ENCODE measurements at regions not wholly inside any gene's neighbourhood (a gene's known extent, or its start where the extent isn't known, plus 50 kb on each side); places are given as distances from the start of the nearest gene placed in this dataset.

DNA sequence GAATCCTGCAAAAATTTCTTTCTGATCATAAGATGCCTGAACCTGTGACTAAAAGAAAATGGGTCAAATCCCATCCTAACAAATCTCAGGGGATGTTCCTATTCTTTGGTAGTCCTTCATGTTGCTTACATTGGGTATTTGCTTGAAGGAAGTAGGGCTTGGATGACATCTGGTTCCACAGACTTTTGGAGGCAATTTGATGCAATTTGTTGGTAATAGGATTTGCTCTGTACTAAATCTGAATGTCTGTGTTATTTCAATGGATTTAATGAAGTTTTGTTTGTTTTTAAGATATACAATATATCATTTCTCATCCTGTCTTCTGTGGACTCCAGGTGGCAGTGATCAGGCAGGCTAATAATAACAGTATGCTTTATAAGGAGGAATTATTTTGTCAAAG is 457.9 kb downstream of the ZSWIM6 start:
- H3K4me1 ChIP-seq, result no peaks in the 10 kb centered on the region
- H3K27ac ChIP-seq, result no peak overlapping the region
- no peaks in the 10 kb centered on the region for H3K27me3 ChIP-seq
- intact Hi-C loops (cut with DNase I; ENCODE audit: low total_unique reads), result no loop called here
- TF ChIP-seq, protein P1, sequence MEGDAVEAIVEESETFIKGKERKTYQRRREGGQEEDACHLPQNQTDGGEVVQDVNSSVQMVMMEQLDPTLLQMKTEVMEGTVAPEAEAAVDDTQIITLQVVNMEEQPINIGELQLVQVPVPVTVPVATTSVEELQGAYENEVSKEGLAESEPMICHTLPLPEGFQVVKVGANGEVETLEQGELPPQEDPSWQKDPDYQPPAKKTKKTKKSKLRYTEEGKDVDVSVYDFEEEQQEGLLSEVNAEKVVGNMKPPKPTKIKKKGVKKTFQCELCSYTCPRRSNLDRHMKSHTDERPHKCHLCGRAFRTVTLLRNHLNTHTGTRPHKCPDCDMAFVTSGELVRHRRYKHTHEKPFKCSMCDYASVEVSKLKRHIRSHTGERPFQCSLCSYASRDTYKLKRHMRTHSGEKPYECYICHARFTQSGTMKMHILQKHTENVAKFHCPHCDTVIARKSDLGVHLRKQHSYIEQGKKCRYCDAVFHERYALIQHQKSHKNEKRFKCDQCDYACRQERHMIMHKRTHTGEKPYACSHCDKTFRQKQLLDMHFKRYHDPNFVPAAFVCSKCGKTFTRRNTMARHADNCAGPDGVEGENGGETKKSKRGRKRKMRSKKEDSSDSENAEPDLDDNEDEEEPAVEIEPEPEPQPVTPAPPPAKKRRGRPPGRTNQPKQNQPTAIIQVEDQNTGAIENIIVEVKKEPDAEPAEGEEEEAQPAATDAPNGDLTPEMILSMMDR (IDR thresholded peaks at IDR 0.05), result no peak
- no peaks in the 10 kb centered on the region for H3K9me3 ChIP-seq
- DNase-seq, result no peak
- H3K36me3 ChIP-seq, result no peaks in the 10 kb centered on the region
- no peak overlapping the region for H3K4me3 ChIP-seq

DNA sequence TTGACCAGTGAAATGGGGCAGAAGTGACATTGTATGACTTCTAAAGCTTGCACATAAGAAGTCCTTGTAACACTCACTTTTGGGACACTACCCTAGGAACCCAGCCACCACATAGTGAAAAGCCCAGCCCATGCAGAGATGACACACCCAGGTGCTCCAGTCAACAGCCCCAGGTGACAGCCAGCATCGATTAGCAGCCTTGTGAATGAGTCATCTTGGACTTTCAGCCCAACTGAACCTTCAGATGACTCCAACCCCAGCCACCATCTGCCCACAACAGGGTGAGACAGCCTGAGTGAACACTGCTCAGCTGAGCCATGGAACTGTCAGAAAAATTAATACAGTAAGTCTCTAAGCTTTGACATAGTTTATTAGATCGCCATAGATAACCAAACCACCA is 458.6 kb downstream of the ZSWIM6 start:
- TF ChIP-seq, protein P1 (IDR thresholded peaks at IDR 0.05), result no peak
- Histone ChIP-seq H3K4me1 (no peaks in the 10 kb centered on the region), H3K27ac (no peak overlapping the region), H3K9me3 (no peaks in the 10 kb centered on the region), H3K36me3 (no peaks in the 10 kb centered on the region), H3K27me3 (no peaks in the 10 kb centered on the region), H3K4me3 (no peak overlapping the region)
- intact Hi-C loops (cut with DNase I; ENCODE audit: low total_unique reads), result no loop called here
- DNase-seq, result no peak

DNA sequence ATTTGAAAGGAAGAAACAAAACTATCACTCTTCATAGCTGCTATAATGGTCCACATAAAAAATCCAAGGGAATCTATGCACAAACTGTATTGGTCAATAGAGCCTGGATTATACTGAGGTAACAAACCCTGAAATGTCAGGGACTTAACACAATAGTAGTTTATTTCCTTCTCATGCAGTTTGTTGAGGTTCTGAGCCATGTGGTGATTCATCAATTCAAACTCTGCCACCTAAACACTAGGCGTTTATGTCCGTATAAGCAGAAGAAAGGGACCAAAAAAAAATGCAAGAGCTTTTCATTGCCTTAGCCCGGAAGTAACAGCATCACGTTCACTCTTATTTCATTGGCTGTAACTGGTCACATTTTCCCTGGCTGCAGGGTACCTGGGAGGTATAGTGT is 464.7 kb downstream of the ZSWIM6 start:
- no peak overlapping the region for H3K27ac ChIP-seq
- TF ChIP-seq, protein P1 (IDR thresholded peaks at IDR 0.05), result no peak
- H3K4me3 ChIP-seq, result no peak overlapping the region
- no peaks in the 10 kb centered on the region for H3K27me3 ChIP-seq
- no peaks in the 10 kb centered on the region for H3K4me1 ChIP-seq
- DNase-seq, result no peak
- intact Hi-C loops (cut with DNase I; ENCODE audit: low total_unique reads), result no loop called here
- H3K9me3 ChIP-seq, result no peaks in the 10 kb centered on the region
- H3K36me3 ChIP-seq, result no peaks in the 10 kb centered on the region

DNA sequence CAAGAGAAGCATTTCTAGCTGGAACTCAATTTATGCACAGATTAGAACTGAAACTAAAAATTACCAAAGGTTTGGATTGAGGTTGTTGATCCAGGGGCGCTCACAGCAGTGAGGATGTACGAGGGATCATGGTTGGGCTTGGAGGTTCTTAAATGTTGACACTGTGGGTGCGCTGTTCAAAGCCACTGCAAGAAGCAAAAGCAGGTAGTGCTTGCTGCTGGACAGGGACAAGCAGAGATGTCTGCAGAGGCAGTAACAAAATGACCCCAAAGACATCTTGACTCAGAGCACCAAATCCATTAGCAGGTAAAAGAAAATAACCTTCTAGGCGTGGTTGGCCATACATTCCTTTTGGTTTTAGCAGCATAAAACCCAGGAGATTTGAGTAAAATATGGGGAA is 468.4 kb downstream of the ZSWIM6 start:
- intact Hi-C loops (cut with DNase I; ENCODE audit: low total_unique reads), result no loop called here

GRCh38 chr5:61801174-61801573 is 469.1 kb downstream of the ZSWIM6 start:
- Histone ChIP-seq H3K27ac (no peak overlapping the region), H3K4me3 (no peak overlapping the region), H3K9me3 (no peaks in the 10 kb centered on the region), H3K36me3 (no peaks in the 10 kb centered on the region), H3K27me3 (no peaks in the 10 kb centered on the region), H3K4me1 (peaks cover 0 to 5% (median 2%) of the 10 kb centered on the region in 4 donors)
- no peak for DNase-seq
- intact Hi-C loops (cut with DNase I; ENCODE audit: low total_unique reads), result no loop called here
- TF ChIP-seq, protein P1 (IDR thresholded peaks at IDR 0.05), result no peak

More for the DNA sequence above, 468.4 kb downstream of the ZSWIM6 start:
- Histone ChIP-seq H3K4me3 (no peak overlapping the region), H3K4me1 (peaks cover 0 to 5% (median 2%) of the 10 kb centered on the region in 4 donors), H3K27me3 (no peaks in the 10 kb centered on the region), H3K36me3 (no peaks in the 10 kb centered on the region), H3K27ac (no peak overlapping the region), H3K9me3 (no peaks in the 10 kb centered on the region)
- no peak for DNase-seq
- TF ChIP-seq, protein P1 (IDR thresholded peaks at IDR 0.05), result no peak

DNA sequence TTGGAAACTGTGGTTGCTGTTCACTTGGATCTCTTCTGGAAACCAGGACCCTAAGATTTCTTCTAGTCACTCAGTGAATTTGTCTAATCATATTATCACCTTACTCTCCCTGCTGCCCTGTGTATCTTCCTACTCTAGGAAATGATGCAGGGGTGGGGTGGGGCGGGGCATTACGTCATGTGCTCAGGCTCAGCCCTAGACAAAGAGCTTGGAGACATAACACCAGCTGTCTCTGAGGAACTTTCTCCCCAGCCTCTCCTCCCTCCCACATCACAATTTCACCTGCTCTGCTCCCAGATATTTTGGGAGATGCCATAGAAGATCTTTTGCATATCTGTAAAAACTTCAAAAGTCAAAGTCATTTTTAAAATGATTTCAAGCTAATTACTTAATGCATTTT is 470.4 kb downstream of the ZSWIM6 start:
- DNase-seq, result no peak
- Histone ChIP-seq H3K27ac (no peak overlapping the region), H3K4me3 (no peak overlapping the region)

More for the DNA sequence above, 470.4 kb downstream of the ZSWIM6 start:
- Histone ChIP-seq H3K27me3 (no peaks in the 10 kb centered on the region), H3K4me1 (peaks cover 0 to 5% (median 2%) of the 10 kb centered on the region in 4 donors), H3K36me3 (no peaks in the 10 kb centered on the region), H3K9me3 (no peaks in the 10 kb centered on the region)
- TF ChIP-seq, protein P1 (IDR thresholded peaks at IDR 0.05), result no peak
- intact Hi-C loops (cut with DNase I; ENCODE audit: low total_unique reads), result no loop called here
